Astrocyte (in vitro differentiated cells and primary cell): ENCODE measurements at regions not wholly inside any gene's neighbourhood (a gene's known extent, or its start where the extent isn't known, plus 50 kb on each side); places are given as distances from the start of the nearest gene placed in this dataset.

Experiments used
- DNase-seq: peaks from one replicate; pipeline ENCODE4 v3.0.0-alpha.2; 2010; ENCODE audit warnings: low read depth
- FAIRE-seq: peaks from 2 replicates; lab custom pipeline; 2011; peaks lifted over from hg19 to GRCh38; lab: Jason Lieb, UNC
- H2AFZ ChIP-seq: 2 replicates; pipeline ENCODE4 v1.6.0; 2012; ENCODE audit warnings: low read depth, low read length, inconsistent platforms
- H3K27ac ChIP-seq: 2 replicates; pipeline ENCODE4 v1.5.1; 2011; ENCODE audit warnings: low read depth, low read length, inconsistent platforms
- H3K27me3 ChIP-seq: 2 replicates; pipeline ENCODE4 v1.6.0; 2011; ENCODE audit warnings: low read length, inconsistent platforms; ENCODE audit not compliant: insufficient read depth
- H3K36me3 ChIP-seq: 2 replicates; pipeline ENCODE4 v1.5.1; 2011; ENCODE audit warnings: low read length, inconsistent platforms; ENCODE audit not compliant: insufficient read depth
- H3K4me1 ChIP-seq: 2 replicates; pipeline ENCODE4 v1.5.1; 2011; ENCODE audit warnings: low read length, inconsistent platforms; ENCODE audit not compliant: insufficient read depth
- H3K4me2 ChIP-seq: 2 replicates; pipeline ENCODE4 v1.6.0; 2012; ENCODE audit warnings: low read length, inconsistent platforms
- H3K4me3 ChIP-seq: 2 replicates; pipeline ENCODE4 v1.5.1; 2011; ENCODE audit warnings: low read depth, mild to moderate bottlenecking, low read length, inconsistent platforms; ENCODE audit not compliant: insufficient read depth
- H3K79me2 ChIP-seq: 2 replicates; pipeline ENCODE4 v1.6.0; 2012; ENCODE audit warnings: mild to moderate bottlenecking, low read length, inconsistent platforms; ENCODE audit not compliant: insufficient read depth
- H3K9ac ChIP-seq: 2 replicates; pipeline ENCODE4 v1.6.0; 2012; ENCODE audit warnings: mild to moderate bottlenecking, low read length, inconsistent platforms
- H3K9me3 ChIP-seq: 2 replicates; pipeline ENCODE4 v1.5.1; 2012; ENCODE audit warnings: low read depth, mild to moderate bottlenecking, low read length, inconsistent platforms; ENCODE audit not compliant: insufficient read depth
- H4K20me1 ChIP-seq: 2 replicates; pipeline ENCODE4 v1.6.0; 2012; ENCODE audit warnings: low read length, inconsistent platforms; ENCODE audit not compliant: insufficient read depth
- H3K27ac Mint-ChIP-seq: one replicate; pipeline ENCODE4 v1.8.0; 2021; ENCODE audit warnings: mild to moderate bottlenecking, mixed read lengths; ENCODE audit not compliant: unreplicated experiment
- H3K27me3 Mint-ChIP-seq: one replicate; pipeline ENCODE4 v1.8.0; 2021; ENCODE audit warnings: low read depth, mixed read lengths; ENCODE audit not compliant: unreplicated experiment
- H3K36me3 Mint-ChIP-seq: one replicate; pipeline ENCODE4 v1.8.0; 2021; ENCODE audit warnings: low read depth, mixed read lengths; ENCODE audit not compliant: unreplicated experiment
- H3K4me1 Mint-ChIP-seq: one replicate; pipeline ENCODE4 v1.8.0; 2021; ENCODE audit warnings: low read depth, mixed read lengths; ENCODE audit not compliant: unreplicated experiment
- H3K4me3 Mint-ChIP-seq: one replicate; pipeline ENCODE4 v1.8.0; 2021; ENCODE audit warnings: mild to moderate bottlenecking, moderate library complexity, mixed read lengths; ENCODE audit not compliant: unreplicated experiment
- H3K9me3 Mint-ChIP-seq: one replicate; pipeline ENCODE4 v1.8.0; 2021; ENCODE audit warnings: mild to moderate bottlenecking, mixed read lengths; ENCODE audit not compliant: unreplicated experiment
- CTCF ChIP-seq: IDR thresholded peaks from 2 replicates; pipeline ENCODE4 v1.5.1; 2011; ENCODE audit warnings: low read depth, mild to moderate bottlenecking, inconsistent platforms, low read length, moderate library complexity; ENCODE audit not compliant: insufficient read depth
- EZH2 ChIP-seq: IDR thresholded peaks from 2 replicates; pipeline ENCODE4 v1.6.1; 2012; ENCODE audit warnings: mild to moderate bottlenecking, low read length, inconsistent platforms; ENCODE audit not compliant: insufficient read depth

- no peak overlapping the region for H3K4me3 ChIP-seq
- Mint-ChIP-seq H3K9me3 (peaks cover 3% of the 10 kb centered on the region), H3K27ac (no peak overlapping the region)
These were observed 379.0 kb upstream of the NXPH2 start for GRCh38 chr2:139159177-139159576.

GRCh38 chr2:139156730-139157129 lies 376.5 kb upstream of the NXPH2 start:
- H3K9me3 Mint-ChIP-seq: no peaks in the 10 kb centered on the region
- DNase-seq: no peak
- Histone ChIP-seq H2AFZ (no peak overlapping the region), H3K27me3 (no peaks in the 10 kb centered on the region), H4K20me1 (no peaks in the 10 kb centered on the region), H3K9ac (no peak overlapping the region), H3K27ac (no peak overlapping the region), H3K36me3 (no peaks in the 10 kb centered on the region), H3K4me1 (no peaks in the 10 kb centered on the region), H3K79me2 (no peaks in the 10 kb centered on the region), H3K4me3 (no peak overlapping the region), H3K9me3 (no peaks in the 10 kb centered on the region), H3K4me2 (no peak overlapping the region)
- no peaks in the 10 kb centered on the region for H3K27me3 Mint-ChIP-seq
- H3K4me1 Mint-ChIP-seq: peaks cover 15% of the 10 kb centered on the region
- no peak overlapping the region for H3K27ac Mint-ChIP-seq
- no peak overlapping the region for H3K4me3 Mint-ChIP-seq
- TF ChIP-seq EZH2 (no peak), CTCF (no peak)
- no peaks in the 10 kb centered on the region for H3K36me3 Mint-ChIP-seq
- no peak for FAIRE-seq

More at GRCh38 chr2:139159177-139159576, 379.0 kb upstream of the NXPH2 start:
- no peaks in the 10 kb centered on the region for H3K4me1 ChIP-seq
- H3K27me3 ChIP-seq: no peaks in the 10 kb centered on the region
- H3K4me2 ChIP-seq: no peak overlapping the region
- no peak overlapping the region for H3K27ac ChIP-seq
- no peaks in the 10 kb centered on the region for H3K79me2 ChIP-seq
- FAIRE-seq (no peak), DNase-seq (no peak)
- Mint-ChIP-seq H3K27me3 (no peaks in the 10 kb centered on the region), H3K36me3 (no peaks in the 10 kb centered on the region), H3K4me1 (peaks cover 17% of the 10 kb centered on the region), H3K4me3 (no peak overlapping the region)
- H4K20me1 ChIP-seq: no peaks in the 10 kb centered on the region
- no peak overlapping the region for H2AFZ ChIP-seq
- TF ChIP-seq EZH2 (no peak), CTCF (no peak)
- H3K9me3 ChIP-seq: no peaks in the 10 kb centered on the region
- H3K36me3 ChIP-seq: no peaks in the 10 kb centered on the region
- no peak overlapping the region for H3K9ac ChIP-seq

- no peaks in the 10 kb centered on the region for H3K36me3 ChIP-seq
- H3K4me3 ChIP-seq: no peak overlapping the region
- Mint-ChIP-seq H3K36me3 (no peaks in the 10 kb centered on the region), H3K9me3 (no peaks in the 10 kb centered on the region), H3K27me3 (no peaks in the 10 kb centered on the region), H3K4me3 (no peak overlapping the region), H3K4me1 (peaks cover 18% of the 10 kb centered on the region), H3K27ac (no peak overlapping the region)
- no peak overlapping the region for H3K9ac ChIP-seq
- H3K27ac ChIP-seq: no peak overlapping the region
- H3K27me3 ChIP-seq: no peaks in the 10 kb centered on the region
- H3K9me3 ChIP-seq: no peaks in the 10 kb centered on the region
- no peak overlapping the region for H3K4me2 ChIP-seq
- no peaks in the 10 kb centered on the region for H3K79me2 ChIP-seq
- FAIRE-seq (no peak), DNase-seq (no peak)
- H2AFZ ChIP-seq: no peak overlapping the region
- no peaks in the 10 kb centered on the region for H3K4me1 ChIP-seq
- TF ChIP-seq EZH2: no peak
- no peak for TF ChIP-seq CTCF
- H4K20me1 ChIP-seq: no peaks in the 10 kb centered on the region
These were observed 375.8 kb upstream of the NXPH2 start for GRCh38 chr2:139155991-139156390.
